GM19372 (cell line): ENCODE measurements at regions not wholly inside any gene's neighbourhood (a gene's known extent, or its start where the extent isn't known, plus 50 kb on each side); places are given as distances from the start of the nearest gene placed in this dataset.

Experiments used
- ATAC-seq: cut with Tn5 transposase; IDR thresholded peaks from one replicate; pipeline ENCODE4 v1.9.1; 2021; ENCODE audit warnings: mild to moderate bottlenecking, low read depth, moderate library complexity; ENCODE audit not compliant: unreplicated experiment

DNA sequence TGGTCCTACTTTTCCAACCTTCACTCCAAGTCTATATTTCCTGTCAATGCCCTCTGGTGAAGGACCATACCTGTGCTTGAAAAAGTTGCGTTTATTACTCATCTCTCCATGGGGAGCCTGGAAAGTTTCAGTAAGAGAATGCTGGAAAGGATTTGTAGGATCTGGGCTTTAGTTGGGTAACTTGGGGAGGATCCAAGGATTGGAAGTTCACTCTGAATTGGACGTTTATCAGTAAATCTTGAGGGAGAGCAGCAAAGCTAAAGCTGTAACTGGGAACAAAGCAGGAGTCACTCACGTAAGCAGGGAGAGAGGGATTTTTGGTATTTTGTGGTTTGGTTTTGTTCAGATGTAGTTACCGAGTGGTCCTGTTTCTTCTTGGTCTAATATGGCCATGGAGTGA lies 51.4 kb upstream of the NPVF start:
- no peak for ATAC-seq

DNA sequence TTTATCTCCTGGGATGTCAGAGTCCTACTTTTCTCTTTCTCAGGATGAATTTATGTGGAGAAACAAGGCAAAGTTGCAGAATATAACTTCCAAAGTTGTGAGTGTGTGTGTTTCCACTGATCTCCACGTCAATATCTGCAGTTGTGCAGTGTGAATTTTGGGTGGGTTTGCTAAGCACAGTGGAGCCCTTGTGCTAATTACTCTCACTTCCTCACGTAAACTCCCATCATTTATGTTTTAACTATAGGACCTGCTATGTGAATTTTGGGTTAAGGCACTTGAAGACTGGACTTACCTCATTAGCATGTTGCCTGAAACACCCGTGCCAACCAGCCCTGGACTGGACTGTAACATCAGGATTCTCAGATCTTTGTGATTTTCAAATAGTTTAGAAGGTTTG lies 51.9 kb upstream of the NPVF start:
- ATAC-seq: no peak

DNA sequence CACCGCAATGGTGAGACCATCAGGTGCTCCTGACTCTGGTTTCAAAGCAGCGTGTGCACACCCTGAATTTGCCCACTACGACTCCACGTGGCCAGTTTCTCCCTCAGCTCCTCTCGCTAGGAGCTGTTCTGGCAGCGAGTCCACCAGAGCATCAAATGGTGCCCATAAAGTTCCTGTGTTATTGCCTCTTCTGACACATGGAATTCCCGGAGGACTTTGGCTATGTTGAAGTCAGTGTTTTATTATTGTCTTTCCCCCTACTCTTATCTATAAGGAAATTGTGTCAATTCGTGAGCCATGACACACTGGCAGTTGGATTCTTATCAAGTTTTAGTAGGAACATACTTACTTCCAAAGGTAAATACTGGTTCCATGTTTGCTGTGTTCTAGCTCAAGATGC lies 53.9 kb upstream of the NPVF start:
- ATAC-seq: no peak

DNA sequence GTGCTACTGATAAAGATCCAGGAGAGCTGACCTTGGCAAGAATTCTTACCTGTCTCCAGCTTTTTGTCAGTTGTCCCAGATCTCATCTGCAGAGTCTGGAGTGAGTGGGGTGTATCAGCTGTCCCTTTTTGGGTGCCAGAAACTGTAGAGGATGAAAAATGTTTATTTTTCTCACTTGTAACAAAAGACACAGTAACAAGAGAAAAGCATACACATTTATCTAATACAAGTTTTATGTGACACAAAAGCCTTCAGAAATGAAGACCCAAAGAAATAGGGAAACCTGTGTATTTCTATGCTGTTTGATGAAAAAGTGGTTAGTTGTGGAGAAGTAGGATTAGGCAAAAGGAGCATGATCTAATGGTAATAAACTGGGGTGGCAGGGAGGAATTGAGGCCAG lies 58.5 kb upstream of the NPVF start:
- no peak for ATAC-seq

- no peak for ATAC-seq
Observed at GRCh38 chr7:25287291-25287690, 59.0 kb upstream of the NPVF start.

- no peak for ATAC-seq
Observed at GRCh38 chr7:25288556-25289307, 60.4 kb upstream of the NPVF start.

- ATAC-seq: no peak
Observed at GRCh38 chr7:25289518-25289917, 61.2 kb upstream of the NPVF start.

DNA sequence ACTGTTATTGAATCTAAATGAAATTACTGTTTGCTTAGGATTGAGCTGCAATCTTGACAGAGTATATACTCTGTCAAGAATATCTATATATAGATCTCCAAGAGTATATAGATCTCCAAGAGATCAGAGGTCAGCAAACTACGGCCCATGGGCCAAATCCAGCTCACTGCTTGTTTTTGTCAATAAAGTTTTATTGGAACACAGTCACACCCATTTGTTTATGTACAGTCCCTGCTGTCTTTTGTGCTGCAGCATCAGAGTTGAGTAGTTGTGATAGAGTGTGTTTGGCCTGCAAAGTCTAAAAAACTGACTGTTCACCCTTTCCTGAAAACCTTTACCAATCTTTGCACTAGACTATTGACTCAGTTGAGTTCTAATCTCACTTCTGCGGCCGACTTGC lies 66.3 kb upstream of the NPVF start:
- no peak for ATAC-seq

- no peak for ATAC-seq
Observed at GRCh38 chr7:25295387-25295786, 67.1 kb upstream of the NPVF start.

GRCh38 chr7:25296086-25296485 lies 67.8 kb upstream of the NPVF start:
- no peak for ATAC-seq

DNA sequence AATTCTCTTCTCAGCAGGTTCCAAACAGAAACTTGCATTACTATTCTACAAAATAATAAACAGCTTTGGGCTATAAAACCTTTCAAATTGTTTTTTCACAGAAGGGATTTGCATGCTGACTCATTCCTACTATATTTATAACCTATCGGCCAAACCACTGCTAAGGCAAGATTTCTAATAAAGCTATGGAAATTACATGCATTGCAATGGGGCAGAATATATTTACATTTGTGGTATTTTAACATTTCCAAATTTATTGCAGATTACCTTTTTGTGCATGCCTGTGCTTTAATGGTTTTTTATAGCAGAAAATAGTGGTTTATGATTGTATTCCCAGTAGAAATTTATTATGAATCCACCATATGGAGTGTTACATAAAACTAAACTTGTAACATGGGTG lies 69.0 kb upstream of the NPVF start:
- ATAC-seq: no peak

- no peak for ATAC-seq
Observed at GRCh38 chr7:25303281-25304181, 75.2 kb upstream of the NPVF start.

DNA sequence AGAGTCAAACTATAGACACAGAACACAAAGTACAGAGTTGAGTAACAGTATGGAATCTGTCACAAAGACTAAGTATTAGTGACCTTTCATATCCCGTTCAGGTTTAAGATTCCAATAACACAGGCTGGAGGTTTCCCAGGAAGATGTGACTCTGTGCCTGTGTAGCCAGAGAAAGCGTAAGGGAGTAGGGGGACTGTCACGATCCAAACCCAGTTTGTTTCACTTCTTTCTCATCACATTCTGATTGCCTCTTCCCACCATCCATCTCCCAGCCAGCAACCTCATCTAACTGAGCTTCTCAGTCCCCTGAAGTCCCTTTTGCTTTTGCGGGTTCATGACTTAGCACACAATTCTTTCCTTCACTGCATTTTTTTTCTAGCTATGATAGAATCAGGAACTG lies 76.4 kb upstream of the NPVF start:
- ATAC-seq: no peak

GRCh38 chr7:25305831-25306230 lies 77.5 kb upstream of the NPVF start:
- ATAC-seq: no peak

DNA sequence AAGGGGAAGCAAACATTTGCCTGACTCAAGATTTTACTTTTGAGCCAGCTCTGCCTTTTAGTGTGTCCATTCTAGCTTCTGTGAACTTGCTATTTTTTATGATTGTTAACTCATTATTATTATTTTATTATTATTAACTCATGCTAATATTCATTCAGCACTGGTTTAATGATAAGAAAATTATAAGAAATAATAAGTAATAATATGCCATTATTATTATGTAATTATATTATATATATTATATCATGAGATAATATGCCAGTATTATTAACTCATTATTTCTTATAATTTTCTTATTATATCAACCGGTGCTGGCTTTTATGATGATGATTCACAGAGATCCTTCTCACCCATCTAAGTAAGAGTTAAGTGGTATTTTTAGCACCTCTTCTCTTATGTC lies 79.3 kb upstream of the NPVF start:
- no peak for ATAC-seq

- ATAC-seq: no peak
Observed at GRCh38 chr7:25308246-25308645, 80.0 kb upstream of the NPVF start.

DNA sequence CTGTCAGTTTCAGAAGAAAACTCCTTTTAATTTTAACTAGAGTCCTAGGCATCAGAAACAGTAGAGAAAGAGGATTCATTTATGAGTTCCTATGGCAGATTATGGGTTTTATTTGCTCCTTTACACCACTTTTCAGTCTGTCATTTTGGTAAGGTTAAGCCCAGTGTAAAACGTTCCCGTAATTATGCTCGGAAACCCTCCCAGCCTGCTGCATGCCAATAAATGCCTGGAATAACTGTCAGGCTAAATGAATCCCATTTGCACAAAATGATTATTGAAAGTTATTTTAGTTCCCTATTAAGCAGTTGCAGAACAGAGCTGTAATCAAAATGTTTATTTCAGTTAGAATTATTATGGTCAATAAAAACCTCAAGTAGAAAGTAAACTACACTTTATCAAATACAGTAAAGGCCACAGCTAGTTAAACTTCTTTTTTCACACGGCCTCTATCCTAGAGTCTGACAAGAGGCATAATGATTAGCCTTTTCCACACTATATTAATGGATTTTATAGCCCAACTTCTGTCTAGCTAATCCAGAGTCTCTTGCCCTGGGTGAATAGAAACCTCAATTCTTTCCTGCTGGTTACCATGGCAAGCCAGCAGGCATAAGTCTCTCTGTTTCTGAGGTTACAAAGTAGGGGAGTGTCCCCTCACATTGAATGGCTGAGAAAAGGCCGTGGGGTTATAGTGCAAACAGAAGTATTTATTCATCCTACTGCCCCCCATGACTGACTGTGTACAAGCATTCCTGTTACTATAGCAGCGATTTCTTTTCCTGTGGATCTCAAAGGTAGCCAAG lies 80.8 kb upstream of the NPVF start:
- ATAC-seq: no peak

DNA sequence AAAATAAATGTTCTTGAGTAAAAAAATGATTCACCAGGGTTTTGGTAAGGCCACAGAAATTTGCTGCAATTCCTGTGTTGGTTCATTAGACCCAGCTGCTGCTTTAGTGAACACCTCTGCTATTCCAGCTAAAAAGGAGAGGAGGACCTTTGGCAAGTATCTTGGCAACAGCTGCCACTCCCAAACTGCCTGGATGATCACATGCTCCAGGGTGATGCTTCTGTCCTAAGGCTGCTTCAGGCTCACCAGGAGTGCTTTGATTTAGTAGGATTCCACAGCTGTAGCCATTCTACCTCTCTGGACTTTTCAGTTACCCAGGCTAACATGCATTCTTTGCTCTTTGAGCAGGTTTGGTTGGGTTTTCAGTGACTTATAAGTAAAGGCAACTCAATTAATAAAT lies 82.6 kb upstream of the NPVF start:
- no peak for ATAC-seq

DNA sequence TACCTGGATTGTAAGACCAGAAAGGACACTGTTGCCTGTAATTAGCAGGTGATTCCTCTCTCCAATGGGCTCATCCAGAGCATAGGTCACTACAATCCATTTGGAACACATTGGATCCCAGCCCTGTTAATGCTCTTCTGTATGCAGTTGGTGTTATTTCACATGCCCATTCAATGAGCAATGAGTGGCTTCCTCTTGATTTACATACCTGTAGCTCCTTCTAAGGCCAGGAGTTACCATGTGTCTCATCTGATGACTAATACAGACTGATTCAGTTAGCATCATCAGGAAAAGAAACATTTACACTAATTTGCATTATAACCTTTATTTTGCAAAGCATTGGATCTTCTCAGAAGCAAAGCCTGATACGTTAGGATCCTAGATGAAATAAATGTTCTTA lies 83.1 kb upstream of the NPVF start:
- ATAC-seq: no peak

DNA sequence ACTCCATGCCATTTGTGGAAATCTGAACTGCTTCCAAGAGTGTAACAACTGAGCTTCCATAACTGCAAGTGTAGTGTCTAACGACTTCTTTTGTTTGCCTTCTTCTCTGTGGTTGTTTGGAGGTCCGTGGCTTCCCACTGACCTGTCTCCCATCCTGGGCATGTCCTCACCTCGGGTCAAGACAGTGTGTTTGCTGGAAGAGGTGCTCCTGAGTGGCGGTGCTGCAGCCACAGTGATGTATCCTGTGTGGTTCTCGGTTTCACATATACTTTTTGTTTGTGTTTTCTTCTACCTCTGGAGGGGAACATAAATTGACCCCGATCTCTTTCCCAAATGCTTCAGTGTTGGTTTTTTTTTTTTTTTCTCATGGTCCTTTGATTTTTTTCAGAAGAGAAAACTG lies 84.7 kb upstream of the NPVF start:
- no peak for ATAC-seq

- no peak for ATAC-seq
Observed at GRCh38 chr7:25313526-25313925, 85.2 kb upstream of the NPVF start.
